Hepatocyte (in vitro differentiated cells): ENCODE measurements at regions not wholly inside any gene's neighbourhood (a gene's known extent, or its start where the extent isn't known, plus 50 kb on each side); places are given as distances from the start of the nearest gene placed in this dataset.

Experiments
- CTCF ChIP-seq: fragments of 200-600 bp; sonication (generic); IDR thresholded peaks from 2 replicates; pipeline ENCODE4 v1.5.1; 2016; ENCODE audit warnings: antibody characterized with exemption, mild to moderate bottlenecking; ENCODE audit not compliant: poor library complexity
- EZH2 ChIP-seq: fragments of 200-600 bp; sonication (generic); IDR thresholded peaks from 2 replicates; pipeline ENCODE4 v1.6.1; 2016; ENCODE audit warnings: antibody characterized with exemption, mild to moderate bottlenecking, borderline replicate concordance
- EZH2phosphoT487 ChIP-seq: fragments of 200-600 bp; sonication (generic); IDR thresholded peaks from one replicate; pipeline ENCODE4 v1.6.1; 2018; ENCODE audit warnings: antibody characterized with exemption, mild to moderate bottlenecking, low read depth, moderate library complexity; ENCODE audit not compliant: unreplicated experiment, severe bottlenecking

- TF ChIP-seq CTCF: no peak
- TF ChIP-seq EZH2: no peak
- TF ChIP-seq EZH2phosphoT487: no peak
Measured at GRCh38 chr3:81998139-81998755, 236.8 kb upstream of the GBE1 start.
